Psoas muscle (tissue), 7 donors: ENCODE measurements at regions not wholly inside any gene's neighbourhood (a gene's known extent, or its start where the extent isn't known, plus 50 kb on each side); places are given as distances from the start of the nearest gene placed in this dataset.

Source experiments
- ATAC-seq, 4 donors: fragments of 200-7000 bp; cut with Tn5 transposase; one replicate each; pipeline ENCODE4 v1.9.1; 2020; ENCODE audit warnings: moderate library complexity in 3 of 4, mild to moderate bottlenecking in 2 of 4
- DNase-seq, 2 donors: peaks; one replicate each; pipeline ENCODE4 v3.0.0-alpha.2; 2020
- H3K27ac ChIP-seq: fragments of 200-600 bp; one replicate; pipeline ENCODE4 v1.8.0; 2022
- H3K27me3 ChIP-seq, 3 donors: fragments of 200-600 bp in 1 of 3; one replicate each; pipeline versions ENCODE4 v1.6.1 to v1.8.0; 2013 to 2022; ENCODE audit warnings: low read length in 2 of 3, mild to moderate bottlenecking in 2 of 3, moderate library complexity in 1 of 3; ENCODE audit not compliant: insufficient read depth in 3 of 3
- H3K36me3 ChIP-seq, 2 donors: fragments of 200-600 bp in 1 of 2; one replicate each; pipeline versions ENCODE4 v1.6.1 to v1.8.0; 2013 to 2022; ENCODE audit warnings: low read depth in 1 of 2, mild to moderate bottlenecking in 1 of 2, moderate library complexity in 1 of 2; ENCODE audit not compliant: insufficient read depth in 1 of 2
- H3K4me1 ChIP-seq: fragments of 200-600 bp; one replicate; pipeline ENCODE4 v1.8.0; 2022
- H3K4me3 ChIP-seq: fragments of 200-600 bp; one replicate; pipeline ENCODE4 v1.8.0; 2022; ENCODE audit warnings: mild to moderate bottlenecking
- H3K9me3 ChIP-seq: fragments of 200-600 bp; one replicate; pipeline ENCODE4 v1.8.0; 2022
- WGBS, 3 donors: extraction: QIAGEN DNeasy Blood & Tissue Kit; methylation state at CpG; one replicate each; pipeline versions ENCODE4 v1.1.6 to v1.1.7; 2013; 5-methylcytosine and 5-hydroxymethylcytosine counted together
- intact Hi-C, 2 donors: fragments of 100-400 bp; cut with DNase I; formaldehyde crosslinking; loops; one replicate each; pipeline versions ENCODE4 v1.11.0 to v1.14.2; 2022
- TF ChIP-seq, protein P1 (sequence below): fragments of 200-600 bp; IDR thresholded peaks from one replicate; pipeline ENCODE4 v1.8.0; 2022; ENCODE audit warnings: antibody characterized with exemption
- donor health status: healthy with polysubstance abuse.
- donor health status: DM: no; HTN: no; CAD: no; lungs with moderate emphysema.
- donor health status: Bipolar disorder and iron deficiency.
- donor health status: healthy.
- donor health status: DM: yes; HTN: yes; CAD: no.
- donor health status: DM: no; HTN: no; CAD: no.
- donor health status: DM: yes; HTN: yes; CAD: no.

DNA sequence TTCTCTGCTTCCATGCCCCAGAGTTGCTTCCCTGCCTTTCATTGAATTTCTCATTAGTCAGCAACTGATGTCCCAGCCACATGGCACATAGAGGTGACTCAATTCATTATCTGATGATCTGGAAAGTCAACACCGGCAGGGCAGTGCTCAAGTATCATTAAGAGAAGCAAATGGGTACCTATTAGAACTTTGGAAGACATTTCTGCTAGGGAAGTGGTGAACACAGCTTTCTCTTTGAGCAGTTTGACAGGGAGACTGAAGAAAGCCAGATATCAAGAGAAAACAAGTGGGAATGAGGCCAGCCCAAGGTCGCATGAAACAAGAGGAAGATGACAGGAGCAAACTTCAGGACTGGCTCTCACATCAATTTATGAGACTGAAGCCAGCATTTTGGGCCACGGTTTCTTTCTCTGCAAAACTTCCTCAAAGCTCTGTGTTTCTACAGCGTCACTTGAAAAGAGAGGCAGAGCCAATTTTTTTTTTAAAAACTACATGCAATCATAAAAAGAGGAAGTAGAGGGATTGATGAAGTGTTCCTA is 108.3 kb upstream of the RPS6KA3 start:
- peak in 2 of 4 donors; percentile 46 to 49 for ATAC-seq
- TF ChIP-seq, protein P1, sequence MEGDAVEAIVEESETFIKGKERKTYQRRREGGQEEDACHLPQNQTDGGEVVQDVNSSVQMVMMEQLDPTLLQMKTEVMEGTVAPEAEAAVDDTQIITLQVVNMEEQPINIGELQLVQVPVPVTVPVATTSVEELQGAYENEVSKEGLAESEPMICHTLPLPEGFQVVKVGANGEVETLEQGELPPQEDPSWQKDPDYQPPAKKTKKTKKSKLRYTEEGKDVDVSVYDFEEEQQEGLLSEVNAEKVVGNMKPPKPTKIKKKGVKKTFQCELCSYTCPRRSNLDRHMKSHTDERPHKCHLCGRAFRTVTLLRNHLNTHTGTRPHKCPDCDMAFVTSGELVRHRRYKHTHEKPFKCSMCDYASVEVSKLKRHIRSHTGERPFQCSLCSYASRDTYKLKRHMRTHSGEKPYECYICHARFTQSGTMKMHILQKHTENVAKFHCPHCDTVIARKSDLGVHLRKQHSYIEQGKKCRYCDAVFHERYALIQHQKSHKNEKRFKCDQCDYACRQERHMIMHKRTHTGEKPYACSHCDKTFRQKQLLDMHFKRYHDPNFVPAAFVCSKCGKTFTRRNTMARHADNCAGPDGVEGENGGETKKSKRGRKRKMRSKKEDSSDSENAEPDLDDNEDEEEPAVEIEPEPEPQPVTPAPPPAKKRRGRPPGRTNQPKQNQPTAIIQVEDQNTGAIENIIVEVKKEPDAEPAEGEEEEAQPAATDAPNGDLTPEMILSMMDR: no peak
- intact Hi-C loops: no loop called here
- no peaks in the 10 kb centered on the region for H3K27me3 ChIP-seq
- no peaks in the 10 kb centered on the region for H3K36me3 ChIP-seq
- H3K9me3 ChIP-seq: no peaks in the 10 kb centered on the region
- no peak for DNase-seq
- WGBS, 3 donors: 25 to 43% (median 28%) methylated on average over 4 of the region's 4 CpGs
- H3K4me3 ChIP-seq: no peak overlapping the region
- no peak overlapping the region for H3K27ac ChIP-seq
- no peaks in the 10 kb centered on the region for H3K4me1 ChIP-seq

DNA sequence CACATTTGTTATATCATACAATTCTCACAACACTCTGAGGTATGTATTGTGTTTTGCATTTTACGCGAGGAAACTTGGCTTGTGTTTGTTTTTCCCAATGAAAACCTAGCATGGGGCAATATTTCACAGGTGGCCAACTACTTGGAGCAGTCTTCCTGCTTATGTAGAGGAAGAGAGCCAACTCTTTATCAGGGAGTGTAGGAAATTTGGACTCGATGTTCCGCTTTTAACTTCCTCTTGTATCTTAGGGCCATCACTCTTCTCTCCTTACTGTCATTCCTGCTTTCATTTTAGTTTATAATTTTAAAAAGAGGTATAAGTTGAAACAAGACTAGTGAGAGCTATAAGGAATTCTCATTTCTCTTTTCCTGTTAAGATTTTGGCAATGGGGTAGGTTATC is 107.7 kb upstream of the RPS6KA3 start:
- Histone ChIP-seq H3K36me3 (no peaks in the 10 kb centered on the region), H3K27ac (no peak overlapping the region), H3K27me3 (no peaks in the 10 kb centered on the region), H3K4me1 (no peaks in the 10 kb centered on the region), H3K9me3 (no peaks in the 10 kb centered on the region), H3K4me3 (no peak overlapping the region)
- 27 to 65% (median 64%) methylated on average over 4 of the region's 4 CpGs for WGBS, 3 donors
- intact Hi-C loops: no loop called here
- no peak for DNase-seq
- ATAC-seq: no peak
- TF ChIP-seq, protein P1: no peak

DNA sequence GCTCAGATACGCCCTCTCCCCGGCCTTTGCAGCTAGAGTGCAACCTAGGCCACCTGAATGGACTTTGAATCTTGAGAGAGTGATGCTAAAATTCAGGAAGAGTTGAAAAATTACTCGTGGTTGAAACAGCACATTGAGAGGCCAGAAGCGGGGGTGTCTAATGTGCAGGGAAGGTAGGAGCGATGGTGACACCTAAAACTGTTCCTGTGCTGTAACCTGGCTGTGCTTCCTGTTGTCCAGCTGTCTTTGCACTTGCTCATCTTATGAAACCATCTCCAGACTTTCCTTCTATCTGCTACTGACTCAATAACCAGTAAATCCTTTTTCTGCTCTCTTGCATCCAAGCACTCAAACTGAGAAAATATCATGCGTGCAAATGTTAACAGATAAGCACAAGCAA is 106.4 kb upstream of the RPS6KA3 start:
- TF ChIP-seq, protein P1: no peak
- Histone ChIP-seq H3K9me3 (no peaks in the 10 kb centered on the region), H3K4me3 (no peak overlapping the region), H3K4me1 (no peaks in the 10 kb centered on the region), H3K36me3 (no peaks in the 10 kb centered on the region), H3K27me3 (no peaks in the 10 kb centered on the region), H3K27ac (no peak overlapping the region)
- ATAC-seq (peak in 2 of 4 donors; percentile 37 to 56), DNase-seq (no peak)
- intact Hi-C loops: no loop called here
- 71 to 91% (median 74%) methylated on average over 6 of the region's 6 CpGs for WGBS, 3 donors

DNA sequence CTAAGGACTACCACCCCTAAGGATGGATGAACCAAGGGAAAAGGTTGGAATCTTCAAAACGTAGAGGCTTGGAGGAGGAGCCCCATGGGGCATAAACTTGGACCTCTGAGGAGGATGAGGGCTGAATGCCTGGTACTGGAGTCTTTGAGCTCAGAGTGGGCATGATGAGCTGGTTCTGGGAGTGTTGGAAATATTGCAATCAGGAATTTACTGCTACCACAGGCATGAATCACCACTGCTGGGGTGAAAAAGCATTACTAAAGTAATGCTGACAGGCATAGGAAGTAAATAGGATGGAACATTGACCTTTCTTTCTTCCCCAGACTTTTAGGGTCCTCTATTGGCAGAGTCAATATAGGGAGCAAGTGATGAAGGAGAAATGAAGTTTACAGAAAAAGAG is 105.8 kb upstream of the RPS6KA3 start:
- Histone ChIP-seq H3K27me3 (no peaks in the 10 kb centered on the region), H3K9me3 (no peaks in the 10 kb centered on the region), H3K4me1 (no peaks in the 10 kb centered on the region), H3K27ac (no peak overlapping the region), H3K4me3 (no peak overlapping the region), H3K36me3 (no peaks in the 10 kb centered on the region)
- DNase-seq (no peak), ATAC-seq (no peak)
- intact Hi-C loops: no loop called here
- TF ChIP-seq, protein P1: no peak
- 38 to 69% (median 59%) methylated on average over 1 of the region's 1 CpG for WGBS, 3 donors

DNA sequence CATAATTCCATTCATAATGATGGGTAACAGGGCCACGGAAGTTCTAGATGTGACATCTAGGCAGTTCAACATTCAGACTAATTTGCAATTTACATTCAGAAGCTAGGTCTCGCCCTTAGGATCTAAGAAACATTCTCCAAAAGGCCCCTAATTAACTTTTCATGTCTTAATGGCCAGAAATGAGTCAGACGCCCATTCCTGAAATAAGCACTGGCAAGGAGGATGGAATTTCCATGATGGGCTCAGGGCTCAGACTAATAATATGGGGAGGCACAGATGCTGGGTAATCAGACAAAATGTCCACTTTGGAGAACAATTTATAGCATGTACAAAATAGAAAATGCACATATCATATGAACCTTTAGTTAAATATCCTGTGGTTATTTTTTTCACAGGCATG is 102.8 kb upstream of the RPS6KA3 start:
- H3K27ac ChIP-seq: no peak overlapping the region
- WGBS, 3 donors: 66 to 83% (median 80%) methylated on average over 3 of the region's 3 CpGs
- intact Hi-C loops: no loop called here
- no peaks in the 10 kb centered on the region for H3K27me3 ChIP-seq
- TF ChIP-seq, protein P1: no peak
- no peaks in the 10 kb centered on the region for H3K36me3 ChIP-seq
- H3K9me3 ChIP-seq: no peaks in the 10 kb centered on the region
- ATAC-seq: no peak
- DNase-seq: no peak
- H3K4me3 ChIP-seq: no peak overlapping the region
- H3K4me1 ChIP-seq: no peaks in the 10 kb centered on the region
